KG1 (cell line): ENCODE measurements at regions not wholly inside any gene's neighbourhood (a gene's known extent, or its start where the extent isn't known, plus 50 kb on each side); places are given as distances from the start of the nearest gene placed in this dataset.
"Not testable (repeated sequence)": the region's sequence is repeated elsewhere in the genome, so short reads cannot be mapped to it uniquely, and the experiment has no call there.

Experiments used
- DNase-seq: peaks from one replicate; lab custom pipeline; 2025; lab: John Stamatoyannopoulos, UW

DNA sequence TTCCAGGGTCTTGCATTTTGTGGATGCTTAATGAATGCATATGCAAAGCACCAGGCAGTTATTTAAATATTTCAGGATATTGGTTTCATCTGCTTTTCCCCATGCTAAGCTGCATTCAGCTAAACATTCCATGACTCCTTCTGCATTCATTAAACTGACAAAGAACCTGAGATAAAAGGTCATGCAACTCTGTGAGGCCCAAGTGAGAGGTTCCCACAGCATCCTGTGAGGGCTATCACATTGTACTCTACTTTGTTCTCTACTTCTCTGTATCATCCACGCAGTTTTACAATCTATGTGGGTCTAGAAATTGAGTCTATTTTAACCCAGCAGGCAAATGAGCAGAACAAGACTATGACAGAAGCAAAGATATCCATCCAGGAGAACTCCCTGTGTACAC, 86.4 kb upstream of the PRSS16 start:
- DNase-seq = no peak

DNA sequence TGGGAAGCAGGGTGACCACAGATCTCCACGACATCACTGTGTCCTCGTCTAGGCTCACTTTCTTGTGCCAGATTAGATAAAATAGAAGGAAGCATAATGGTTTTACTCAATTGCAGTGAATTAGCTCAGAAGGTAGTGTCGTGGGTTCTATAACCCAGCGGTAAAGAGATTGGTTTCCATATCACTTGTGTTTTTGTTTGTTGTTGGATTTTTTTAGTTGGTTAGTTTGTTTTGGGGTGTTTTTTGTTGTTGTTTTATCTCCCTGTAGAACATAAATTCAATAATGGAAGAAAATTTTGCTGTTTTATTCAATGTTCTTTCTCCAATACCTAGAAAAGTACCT, 85.9 kb upstream of the PRSS16 start:
- DNase-seq = no peak

DNA sequence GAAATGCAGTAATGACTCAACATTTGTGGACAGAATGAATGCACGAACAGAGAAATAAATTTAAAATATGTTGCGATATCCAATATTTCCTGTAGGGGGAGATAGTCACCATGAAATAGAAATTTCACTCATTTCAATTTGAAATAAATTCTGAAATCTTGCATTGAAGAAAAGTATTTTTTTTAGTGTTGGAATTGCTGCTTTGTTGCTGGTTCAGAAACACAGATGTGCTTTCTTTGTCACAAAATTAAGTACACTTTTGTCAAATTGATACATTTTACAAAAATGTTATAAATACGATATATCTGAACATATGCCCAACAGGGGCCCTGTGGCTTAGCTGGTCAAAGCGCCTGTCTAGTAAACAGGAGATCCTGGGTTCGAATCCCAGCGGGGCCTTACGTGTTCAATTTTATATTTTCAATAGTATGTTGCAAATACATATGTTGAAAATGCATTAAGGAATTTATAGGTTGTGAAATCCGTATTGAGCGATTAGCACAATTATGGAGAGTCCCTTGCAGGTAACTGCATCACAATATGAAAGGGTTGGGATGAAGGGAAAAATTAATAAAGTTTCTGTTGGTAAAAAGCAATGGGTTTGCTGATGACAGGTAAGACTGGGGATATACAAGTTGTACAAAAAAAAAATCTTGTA, 85.4 kb upstream of the PRSS16 start:
- peak; percentile 51 for DNase-seq

DNA sequence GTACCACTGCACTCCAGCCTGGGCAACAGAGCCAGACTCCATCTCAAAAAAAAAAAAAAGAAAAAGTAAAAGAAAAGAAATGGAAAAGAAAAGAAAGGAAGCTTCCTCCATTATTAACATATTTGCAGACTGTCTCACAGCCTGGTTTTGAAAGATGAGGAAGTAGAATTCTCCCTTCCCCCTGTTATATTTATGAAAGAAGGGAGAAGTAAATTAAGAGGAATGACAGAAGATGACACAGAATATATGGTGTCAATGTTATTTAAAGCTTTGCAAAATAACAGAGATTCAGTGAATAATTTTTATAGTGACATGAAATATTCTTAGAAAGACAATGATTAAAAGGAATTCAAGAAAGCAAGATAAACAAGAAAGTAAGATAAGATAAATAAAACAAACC, 83.7 kb upstream of the PRSS16 start:
- DNase-seq = no peak

DNA sequence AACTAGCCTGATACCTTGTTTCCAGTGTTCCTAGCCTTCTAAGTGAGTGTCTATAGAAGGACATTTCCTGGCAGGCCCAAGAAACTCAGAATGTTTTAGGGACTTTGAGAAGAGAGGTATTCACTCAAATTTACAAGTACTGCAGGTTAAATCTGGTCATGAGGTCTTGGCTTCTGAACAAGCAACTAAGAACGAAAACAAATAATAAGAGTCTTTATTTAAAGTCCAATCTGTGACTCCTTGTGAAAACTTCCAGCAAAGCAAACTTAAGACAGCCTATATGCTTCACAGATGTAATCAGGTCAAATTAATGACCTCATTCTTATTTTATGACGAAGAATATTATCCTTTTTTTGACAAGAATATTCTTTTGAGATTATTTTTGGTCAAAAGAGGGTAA, 79.4 kb upstream of the PRSS16 start:
- no peak for DNase-seq

DNA sequence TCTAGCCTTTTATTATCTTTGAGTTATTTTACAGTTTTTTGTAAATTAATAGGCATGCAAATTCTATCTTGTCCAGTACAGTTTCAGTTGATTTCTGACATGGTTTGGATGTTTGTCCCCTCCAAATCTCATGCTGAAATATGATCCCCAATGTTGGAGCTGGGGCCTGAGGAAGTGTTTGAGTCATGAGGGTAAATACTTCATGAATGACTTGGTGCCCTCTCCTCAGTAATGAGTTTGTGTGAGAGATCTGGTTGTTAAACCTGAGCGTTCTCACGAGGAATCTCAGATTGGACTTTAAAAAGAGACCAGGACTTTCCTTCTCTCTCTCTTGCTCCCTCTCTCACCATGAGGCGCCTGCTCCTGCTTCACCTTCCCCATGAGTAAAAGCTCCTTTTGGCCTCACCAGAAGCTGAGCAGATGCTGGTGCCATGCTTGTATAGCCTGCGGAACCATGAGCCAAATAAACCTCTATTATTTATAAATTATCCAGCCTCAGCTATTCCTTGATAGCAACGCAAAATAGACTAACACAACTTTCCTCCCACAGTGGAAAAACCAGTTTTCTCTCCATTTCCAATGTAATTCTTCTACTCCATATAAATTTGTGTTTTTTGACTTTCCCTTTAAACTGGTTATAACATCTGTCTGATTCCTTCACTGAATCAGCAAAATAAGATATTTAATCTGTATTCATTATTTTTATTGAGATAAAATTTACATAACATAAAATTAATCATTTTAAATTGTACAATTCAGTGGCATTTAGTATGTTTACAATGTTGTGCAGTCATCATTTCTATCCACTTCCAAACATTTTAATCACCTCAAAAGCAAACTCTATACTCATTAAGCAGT, 78.7 kb upstream of the PRSS16 start:
- DNase-seq = no peak

DNA sequence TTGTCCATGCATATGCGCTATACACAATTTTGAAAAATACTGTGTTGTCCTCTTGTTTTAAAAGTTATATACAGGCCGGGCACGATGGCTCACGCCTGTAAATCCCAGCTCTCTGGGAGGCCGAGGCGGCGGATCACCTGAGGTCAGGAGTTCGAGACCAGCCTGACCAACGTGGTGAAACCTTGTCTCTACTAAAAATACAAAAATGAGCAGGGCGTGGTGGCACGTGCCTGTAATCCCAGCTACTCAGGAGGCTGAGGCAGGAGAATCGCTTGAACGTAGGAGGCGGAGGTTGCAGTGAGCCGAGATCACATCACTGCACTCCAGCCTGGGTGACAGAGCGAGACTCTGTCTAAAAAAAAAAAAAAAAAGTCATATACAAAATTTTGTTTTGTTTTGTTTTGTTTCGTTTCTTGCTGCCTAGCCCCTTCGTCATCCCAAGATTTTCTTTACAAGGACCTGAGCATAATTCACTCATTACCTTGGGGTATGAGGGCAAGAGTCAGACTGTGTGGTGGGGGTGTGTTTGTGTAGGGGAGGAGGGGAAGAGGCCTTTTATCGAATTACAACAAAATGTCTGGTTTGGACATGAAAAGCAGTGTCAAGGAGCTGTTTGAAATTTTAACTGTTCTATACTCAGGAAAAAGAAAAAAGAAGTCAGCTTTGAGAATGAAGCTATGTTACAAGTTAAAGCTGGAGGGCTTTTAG, 74.8 kb upstream of the PRSS16 start:
- not testable (repeated sequence) for DNase-seq

DNA sequence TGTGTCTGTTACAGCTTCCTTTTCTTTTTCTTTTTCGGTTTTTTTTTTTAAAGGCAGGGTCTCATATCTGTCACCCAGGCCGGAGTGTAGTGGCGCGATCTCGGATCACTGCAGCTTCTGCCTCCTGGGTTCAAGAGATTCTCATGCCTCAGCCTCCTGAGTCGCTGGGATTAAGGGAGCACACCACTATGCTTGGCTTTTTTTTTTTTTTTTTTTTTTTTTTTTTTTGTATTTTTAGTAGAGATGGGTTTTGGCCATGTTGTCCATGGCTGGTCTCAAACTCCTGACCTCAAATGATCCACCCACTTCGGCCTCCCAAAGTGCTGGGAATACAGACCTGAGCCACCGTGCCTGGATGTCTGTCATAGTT, 74.3 kb upstream of the PRSS16 start:
- not testable (repeated sequence) for DNase-seq

DNA sequence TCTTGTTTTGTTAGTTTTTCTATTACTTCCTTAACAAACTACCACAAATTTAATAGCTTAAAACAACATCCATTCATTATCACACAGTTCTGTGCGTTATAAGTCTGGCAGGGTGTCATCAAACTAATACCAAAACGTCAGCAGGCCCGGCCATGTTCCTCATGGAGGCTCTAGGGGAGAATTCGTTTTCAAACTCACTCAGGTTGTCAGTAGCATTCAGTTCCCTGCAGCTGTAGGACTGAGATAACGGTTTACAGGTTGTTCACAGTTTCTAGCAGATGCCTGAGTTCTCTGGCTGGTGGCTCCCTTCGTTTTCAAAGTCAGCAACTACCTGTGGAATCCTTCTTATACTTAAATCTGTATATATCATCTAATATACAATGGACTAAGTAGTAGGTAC, 72.5 kb upstream of the PRSS16 start:
- DNase-seq = no peak

DNA sequence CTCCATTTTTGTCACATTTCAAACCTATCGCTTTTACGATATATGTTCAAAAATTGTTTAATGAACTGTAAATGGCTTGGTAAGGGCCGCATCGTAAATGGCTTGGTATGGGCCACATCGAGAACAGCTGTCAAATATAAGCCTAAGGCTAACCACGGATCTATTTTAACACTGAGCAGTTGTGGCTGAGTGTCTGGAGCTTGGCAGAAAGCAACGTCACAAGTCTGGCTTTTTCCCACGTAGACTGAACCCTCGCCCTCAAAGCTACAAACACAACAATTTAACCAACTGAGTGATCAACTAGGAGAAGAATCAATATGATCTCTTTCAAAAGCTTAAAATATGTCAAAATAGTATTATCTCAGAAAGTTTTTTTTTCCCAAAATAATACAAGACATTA, 71.4 kb upstream of the PRSS16 start:
- DNase-seq = no peak

DNA sequence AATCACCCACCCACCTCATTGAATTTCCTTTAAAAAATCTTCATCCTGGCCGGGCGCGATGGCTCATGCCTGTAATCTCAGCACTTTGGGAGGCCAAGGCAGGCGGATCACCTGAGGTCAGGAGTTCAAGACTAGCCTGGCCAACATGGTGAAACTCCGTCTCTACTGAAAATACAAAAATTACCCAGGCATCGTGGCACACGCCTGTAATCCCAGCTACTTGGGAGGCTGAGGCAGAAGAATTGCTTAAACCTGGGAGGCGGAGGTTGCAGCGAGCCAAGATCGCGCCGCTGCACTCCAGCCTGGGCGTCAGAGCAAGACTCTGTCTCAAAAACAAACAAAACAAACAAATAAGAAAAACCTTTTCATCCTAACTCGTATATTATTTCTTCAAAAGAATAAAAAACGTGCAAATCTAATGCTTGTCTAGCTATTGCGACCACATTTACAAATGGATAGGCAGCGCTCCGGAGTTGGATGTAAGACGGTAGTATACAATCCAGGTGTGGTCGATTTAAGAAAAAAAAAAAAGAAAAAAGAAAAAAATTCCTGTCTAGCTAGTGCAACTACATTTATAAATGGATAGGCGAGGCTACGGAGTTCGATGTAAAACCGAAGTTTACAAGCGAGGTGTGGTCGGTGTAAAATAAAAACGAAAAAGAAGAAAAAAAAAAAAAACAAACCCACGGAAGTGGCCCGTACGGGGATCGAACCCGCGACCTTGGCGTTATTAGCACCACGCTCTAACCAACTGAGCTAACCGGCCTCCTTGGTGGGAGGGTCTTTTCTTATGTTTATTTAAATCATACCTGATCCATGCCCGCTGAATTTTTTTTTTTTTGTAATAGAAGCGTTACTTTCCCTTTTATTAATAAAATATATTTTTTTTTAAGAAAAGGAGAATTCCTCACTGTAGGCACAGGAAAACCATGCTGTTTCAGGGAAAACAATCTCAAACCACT, 70.7 kb upstream of the PRSS16 start:
- peak; percentile 60 for DNase-seq

DNA sequence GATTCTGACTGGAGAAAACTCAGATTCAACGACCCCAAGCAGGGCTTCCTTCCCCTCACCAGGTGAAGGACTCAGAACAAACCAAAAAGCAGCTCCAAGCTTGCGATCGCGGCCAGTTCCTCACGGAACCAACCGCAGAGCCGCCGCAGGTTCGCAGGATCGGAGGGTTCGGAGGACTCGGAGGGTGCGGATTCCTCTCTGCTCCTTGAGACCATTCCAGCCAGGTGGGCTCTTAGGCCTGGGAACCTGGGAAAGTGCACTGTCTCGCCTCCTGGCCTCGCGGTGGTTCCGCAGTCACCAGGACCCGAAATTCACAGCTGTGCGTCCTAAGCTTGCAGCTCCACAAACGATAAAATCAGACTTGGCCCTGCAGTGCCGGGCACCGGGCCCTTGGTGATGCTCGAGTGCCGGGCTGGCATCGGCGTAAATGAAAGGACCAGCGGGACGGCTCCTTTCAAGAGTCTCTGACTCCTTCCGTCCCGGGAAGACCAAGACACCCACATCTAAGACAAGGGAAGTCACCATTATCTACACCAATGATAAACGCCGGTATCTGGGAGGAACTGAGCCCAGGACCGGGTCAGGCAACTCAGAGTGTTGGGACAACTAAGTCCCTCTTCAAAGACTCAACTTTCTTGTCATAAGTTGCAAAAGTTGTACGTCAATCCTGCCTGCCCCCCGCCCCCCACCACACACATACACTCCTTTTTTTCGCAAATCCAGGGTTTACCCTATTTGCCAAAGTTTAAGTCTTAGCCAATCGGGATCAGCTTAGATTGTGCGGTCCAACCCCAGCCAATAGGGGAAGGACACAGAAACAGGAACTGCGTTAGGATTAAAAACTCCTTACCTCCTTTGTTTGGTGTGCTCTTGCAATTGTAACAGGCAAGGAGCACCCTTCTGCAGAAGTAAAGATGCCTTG, 69.8 kb upstream of the PRSS16 start:
- peak; percentile 77 for DNase-seq

DNA sequence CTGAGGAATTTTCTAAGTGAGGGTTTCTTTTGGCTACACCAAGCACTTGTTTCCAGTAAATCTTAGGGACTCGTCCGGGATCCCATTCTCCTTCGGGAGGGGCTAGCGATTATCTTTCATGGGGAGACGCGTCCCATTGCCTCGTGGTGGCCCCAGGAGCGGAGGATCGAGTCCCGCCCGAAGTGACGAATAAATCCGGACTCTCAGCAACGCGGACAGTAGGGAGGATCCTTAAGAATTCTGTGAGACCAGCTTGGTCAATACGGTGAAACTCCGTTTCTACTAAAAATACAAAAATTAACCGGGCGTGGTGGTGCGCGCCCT, 69.1 kb upstream of the PRSS16 start:
- DNase-seq = no peak

DNA sequence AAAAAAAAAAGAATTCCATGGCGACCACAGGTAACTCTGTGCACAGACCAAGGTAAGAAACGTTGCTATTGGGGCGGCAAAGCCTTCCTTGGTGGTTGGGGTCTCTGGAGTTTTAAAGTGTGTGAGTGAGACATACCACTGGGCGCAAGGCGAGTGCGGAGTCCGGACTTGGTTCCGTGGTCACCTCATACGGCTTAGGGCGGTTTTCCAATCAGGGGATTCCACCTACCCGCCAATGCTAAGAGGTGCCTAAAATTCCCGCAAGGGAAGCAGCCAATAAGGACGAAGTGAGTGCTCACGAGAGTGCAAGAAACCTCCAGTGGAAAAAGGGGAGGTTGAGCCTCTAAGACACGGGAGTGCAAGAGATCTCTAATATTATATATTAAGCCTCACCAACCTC, 68.6 kb upstream of the PRSS16 start:
- DNase-seq = no peak

DNA sequence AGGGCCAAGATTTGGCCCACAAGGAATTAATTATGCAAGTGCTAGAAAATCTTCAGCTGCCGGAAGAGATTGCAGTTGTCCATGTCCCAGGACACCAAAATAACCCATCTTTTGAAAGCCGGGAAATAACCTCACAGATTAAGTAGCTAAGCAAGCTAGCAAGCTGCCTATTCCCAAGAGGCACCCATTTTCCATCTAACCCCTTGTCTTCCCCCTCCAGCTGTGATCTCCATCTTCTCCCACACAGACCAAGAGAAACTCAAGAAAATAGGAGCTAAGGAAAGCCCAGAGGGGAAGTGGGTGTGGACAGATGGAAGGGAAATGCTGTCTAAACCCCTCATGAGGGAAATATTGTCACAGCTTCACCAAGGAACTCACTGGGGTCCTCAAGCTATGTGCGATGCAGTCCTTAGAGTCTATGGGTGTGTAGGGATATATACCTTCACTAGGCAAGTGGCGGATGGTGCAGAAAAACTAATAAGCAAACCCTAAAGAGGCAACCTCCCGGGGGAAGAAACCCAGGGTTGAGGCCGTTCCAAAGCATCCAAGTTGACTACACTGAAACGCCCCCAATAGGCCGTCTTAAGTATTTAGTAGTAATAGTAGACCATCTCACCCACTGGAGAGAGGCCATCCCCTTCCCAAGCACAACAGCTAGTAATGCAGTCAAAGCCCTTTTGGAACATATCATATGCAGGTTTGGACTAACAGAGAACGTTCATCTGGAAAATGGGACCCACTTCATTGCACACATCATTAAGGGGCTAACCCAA, 64.3 kb upstream of the PRSS16 start:
- DNase-seq = no peak

DNA sequence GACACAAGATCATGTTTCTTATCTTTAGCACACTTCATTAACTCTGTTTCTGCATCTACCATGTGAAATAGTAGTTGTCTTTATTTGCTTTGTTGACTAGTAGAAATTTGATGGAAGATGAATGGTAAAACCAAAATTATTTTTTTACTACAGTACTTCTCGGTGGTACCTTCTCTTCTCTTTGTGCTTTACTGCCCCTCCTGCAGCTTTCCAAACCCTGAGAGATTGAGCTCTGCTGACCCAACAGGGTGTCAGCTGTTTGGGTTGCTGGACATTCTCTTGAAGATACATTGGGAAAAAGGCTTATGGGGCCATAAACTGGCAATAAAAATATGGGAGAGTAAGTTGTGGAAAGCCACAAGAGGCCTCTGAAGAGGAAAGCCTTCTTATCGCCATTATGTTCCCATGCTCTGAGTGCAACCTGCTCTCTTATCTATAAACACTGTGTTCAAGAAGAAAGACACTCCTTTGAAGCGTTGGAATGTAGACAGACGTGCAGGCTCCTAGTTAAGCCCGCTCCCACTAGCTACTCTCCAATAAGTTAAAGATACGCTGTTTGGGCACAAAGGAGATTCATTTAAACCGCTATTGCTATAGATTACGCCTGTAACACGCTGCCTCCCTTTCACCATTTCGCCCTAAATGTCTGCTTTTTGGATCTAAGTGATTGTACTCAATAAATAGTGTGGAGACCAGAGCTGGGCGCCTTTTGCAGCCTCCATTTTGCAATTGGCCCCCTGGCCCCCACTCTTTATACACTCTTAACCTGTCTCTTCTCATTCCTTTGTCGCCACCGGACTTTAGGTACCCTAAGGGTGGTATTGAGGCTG, 60.1 kb upstream of the PRSS16 start:
- no peak for DNase-seq

DNA sequence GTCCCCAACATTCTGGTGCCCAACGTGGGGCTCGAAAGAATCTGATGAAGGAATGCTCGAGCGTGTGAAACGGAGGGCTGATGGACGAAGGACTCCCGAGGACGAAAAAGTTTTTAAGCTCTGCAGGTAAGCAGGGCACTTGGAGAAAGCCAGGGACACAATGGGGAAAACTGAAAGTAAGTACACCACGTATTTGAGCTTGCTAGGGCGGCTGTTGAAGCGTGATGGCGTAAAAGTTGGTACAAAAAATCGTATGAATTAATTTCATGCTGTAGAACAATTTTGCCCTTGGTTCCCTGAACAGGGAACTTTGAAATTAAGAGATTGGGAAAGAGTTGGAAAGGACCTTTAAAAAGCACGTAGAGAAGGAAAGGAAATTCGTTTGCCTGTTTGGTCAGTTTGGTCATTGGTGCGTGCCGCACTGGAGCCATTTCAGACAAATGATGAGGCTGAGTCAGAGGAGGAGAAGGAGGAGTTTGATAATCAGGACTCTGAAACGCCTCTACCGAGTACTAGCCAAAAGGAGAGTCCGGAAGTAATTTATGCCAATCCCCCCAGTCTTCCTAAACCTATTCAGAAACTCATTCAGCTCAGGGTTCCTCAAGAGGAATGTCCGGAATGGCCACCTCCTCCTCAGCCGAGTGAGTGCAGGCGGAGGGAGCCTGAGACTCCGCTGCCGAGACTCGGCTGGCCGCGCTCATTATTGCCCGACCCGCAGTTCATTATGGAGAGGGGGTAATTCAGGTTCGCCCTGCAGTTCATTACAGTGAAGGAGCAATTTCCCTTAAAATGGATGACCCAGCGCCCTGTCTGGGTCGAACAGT, 59.2 kb upstream of the PRSS16 start:
- peak; percentile 74 for DNase-seq

DNA sequence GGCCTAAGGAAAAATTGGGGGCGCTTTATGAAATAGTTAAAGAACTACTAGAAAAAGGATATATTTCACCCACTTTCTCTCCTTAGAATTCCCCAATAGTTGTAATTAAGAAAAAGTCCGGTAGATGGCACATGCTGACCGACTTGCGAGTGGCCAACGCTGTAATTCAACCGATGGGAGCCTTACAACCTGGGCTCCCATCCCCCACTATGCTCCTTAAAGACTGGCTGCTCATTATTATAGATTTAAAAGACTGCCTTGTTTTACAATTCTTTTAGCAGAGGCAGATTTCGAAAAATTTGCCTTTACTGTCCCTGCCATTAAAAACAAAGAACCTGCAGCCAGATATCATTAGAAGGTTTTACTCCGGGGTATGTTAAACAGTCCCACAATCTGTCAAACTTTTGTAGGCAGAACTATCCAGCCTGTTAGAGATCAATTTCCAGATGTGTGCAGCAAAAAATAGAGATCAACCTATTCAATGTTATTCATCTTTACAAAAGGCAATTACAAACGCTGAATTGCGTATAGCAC, 58.5 kb upstream of the PRSS16 start:
- DNase-seq = peak; percentile 81
